HepG2 (cell line): ENCODE measurements at regions not wholly inside any gene's neighbourhood (a gene's known extent, or its start where the extent isn't known, plus 50 kb on each side); places are given as distances from the start of the nearest gene placed in this dataset.

Source experiments
- EZH2 ChIP-seq: conservative IDR thresholded peaks from 2 replicates; pipeline ENCODE4 v1.6.1; 2012; ENCODE audit warnings: mild to moderate bottlenecking, low read depth, low read length, moderate library complexity
- RAD21 ChIP-seq: fragments of 450-650 bp; formaldehyde crosslinking; IDR thresholded peaks from 2 replicates; pipeline ENCODE4 v1.5.0; 2020; ENCODE audit warnings: mild to moderate bottlenecking

GRCh38 chr7:92955081-92955480 lies 118.7 kb upstream of the CDK6 start:
- TF ChIP-seq EZH2 (no peak), RAD21 (CRISPR knock-in tag) (no peak)
